ENCODE measurements at regions not wholly inside any gene's neighbourhood (a gene's known extent, or its start where the extent isn't known, plus 50 kb on each side); places are given as distances from the start of the nearest gene placed in this dataset.
"Not testable (repeated sequence)": the region's sequence is repeated elsewhere in the genome, so short reads cannot be mapped to it uniquely, and the experiment has no call there.

DNA sequence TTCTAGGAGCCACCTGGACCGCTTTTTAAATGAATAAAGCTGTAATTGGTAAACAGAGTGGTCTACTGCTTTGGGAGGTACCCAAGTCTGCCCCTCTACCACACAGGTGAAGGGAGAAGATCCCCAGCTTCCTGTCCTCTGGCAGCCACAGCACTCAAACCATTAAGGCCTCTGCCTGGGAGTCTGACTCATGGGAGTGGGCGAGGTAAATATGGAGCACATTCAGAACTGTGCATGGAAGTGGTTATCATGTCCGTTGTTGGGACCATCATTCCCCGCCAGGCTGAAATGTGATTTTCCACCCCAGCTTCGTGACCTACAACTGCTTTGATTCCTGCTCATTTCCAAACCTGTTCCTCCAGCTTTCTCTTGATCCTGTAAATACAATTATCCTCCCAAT, 59.5 kb upstream of the ALDH1B1 start:
- Histone ChIP-seq H3K9me3 (ENCODE audit: low read depth) (no peaks in the 10 kb centered on the region), H3K27ac (no peak overlapping the region), H3K27me3 (no peaks in the 10 kb centered on the region), H3K4me3 (no peak overlapping the region), H3K4me1 (ENCODE audit: low read depth) (no peaks in the 10 kb centered on the region), H3K36me3 (no peaks in the 10 kb centered on the region)
- no peak for DNase-seq (ENCODE audit: low read depth in 1 of 2, low spot score in 1 of 2)
- TF ChIP-seq, protein P1, sequence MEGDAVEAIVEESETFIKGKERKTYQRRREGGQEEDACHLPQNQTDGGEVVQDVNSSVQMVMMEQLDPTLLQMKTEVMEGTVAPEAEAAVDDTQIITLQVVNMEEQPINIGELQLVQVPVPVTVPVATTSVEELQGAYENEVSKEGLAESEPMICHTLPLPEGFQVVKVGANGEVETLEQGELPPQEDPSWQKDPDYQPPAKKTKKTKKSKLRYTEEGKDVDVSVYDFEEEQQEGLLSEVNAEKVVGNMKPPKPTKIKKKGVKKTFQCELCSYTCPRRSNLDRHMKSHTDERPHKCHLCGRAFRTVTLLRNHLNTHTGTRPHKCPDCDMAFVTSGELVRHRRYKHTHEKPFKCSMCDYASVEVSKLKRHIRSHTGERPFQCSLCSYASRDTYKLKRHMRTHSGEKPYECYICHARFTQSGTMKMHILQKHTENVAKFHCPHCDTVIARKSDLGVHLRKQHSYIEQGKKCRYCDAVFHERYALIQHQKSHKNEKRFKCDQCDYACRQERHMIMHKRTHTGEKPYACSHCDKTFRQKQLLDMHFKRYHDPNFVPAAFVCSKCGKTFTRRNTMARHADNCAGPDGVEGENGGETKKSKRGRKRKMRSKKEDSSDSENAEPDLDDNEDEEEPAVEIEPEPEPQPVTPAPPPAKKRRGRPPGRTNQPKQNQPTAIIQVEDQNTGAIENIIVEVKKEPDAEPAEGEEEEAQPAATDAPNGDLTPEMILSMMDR (IDR thresholded peaks at IDR 0.05; ENCODE audit: low read depth, low read length) = no peak

DNA sequence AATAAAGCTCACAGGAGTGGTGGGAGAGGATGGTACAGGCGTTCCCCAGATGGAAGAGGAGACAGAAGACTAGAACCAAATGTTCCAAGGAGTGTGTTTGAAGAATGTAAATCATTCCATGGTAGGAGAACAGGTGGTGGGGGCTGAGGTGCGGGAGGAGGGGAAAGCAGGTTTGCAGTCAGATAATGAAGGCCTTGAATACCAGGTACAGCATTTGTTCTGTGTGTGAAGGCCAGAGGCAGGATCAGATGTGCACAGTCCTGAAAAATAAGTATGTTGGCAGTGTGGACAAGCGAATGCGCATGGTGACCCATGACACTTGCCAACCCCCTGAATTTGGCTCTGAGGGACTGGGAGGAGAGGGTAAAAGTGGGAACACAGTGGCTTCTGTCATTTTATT, 59.9 kb upstream of the ALDH1B1 start:
- no peak overlapping the region for H3K4me3 ChIP-seq
- TF ChIP-seq, protein P1 (IDR thresholded peaks at IDR 0.05; ENCODE audit: low read depth, low read length) = no peak
- H3K4me1 ChIP-seq (ENCODE audit: low read depth) = no peaks in the 10 kb centered on the region

GRCh38 chr9:38331141-38331540, 61.4 kb upstream of the ALDH1B1 start:
- DNase-seq (ENCODE audit: low read depth in 1 of 2, low spot score in 1 of 2) = no peak
- no peaks in the 10 kb centered on the region for H3K4me1 ChIP-seq (ENCODE audit: low read depth)
- no peak overlapping the region for H3K27ac ChIP-seq
- no peaks in the 10 kb centered on the region for H3K36me3 ChIP-seq
- TF ChIP-seq, protein P1 (IDR thresholded peaks at IDR 0.05; ENCODE audit: low read depth, low read length) = no peak
- H3K4me3 ChIP-seq = no peak overlapping the region
- no peaks in the 10 kb centered on the region for H3K9me3 ChIP-seq (ENCODE audit: low read depth)
- H3K27me3 ChIP-seq = no peaks in the 10 kb centered on the region

More for the DNA sequence above, 59.9 kb upstream of the ALDH1B1 start:
- H3K36me3 ChIP-seq = no peaks in the 10 kb centered on the region
- no peaks in the 10 kb centered on the region for H3K9me3 ChIP-seq (ENCODE audit: low read depth)
- no peak for DNase-seq (ENCODE audit: low read depth in 1 of 2, low spot score in 1 of 2)
- no peaks in the 10 kb centered on the region for H3K27me3 ChIP-seq
- H3K27ac ChIP-seq = no peak overlapping the region

GRCh38 chr9:38329968-38330367, 62.5 kb upstream of the ALDH1B1 start:
- no peak for DNase-seq (ENCODE audit: low read depth in 1 of 2, low spot score in 1 of 2)
- H3K36me3 ChIP-seq = no peaks in the 10 kb centered on the region

DNA sequence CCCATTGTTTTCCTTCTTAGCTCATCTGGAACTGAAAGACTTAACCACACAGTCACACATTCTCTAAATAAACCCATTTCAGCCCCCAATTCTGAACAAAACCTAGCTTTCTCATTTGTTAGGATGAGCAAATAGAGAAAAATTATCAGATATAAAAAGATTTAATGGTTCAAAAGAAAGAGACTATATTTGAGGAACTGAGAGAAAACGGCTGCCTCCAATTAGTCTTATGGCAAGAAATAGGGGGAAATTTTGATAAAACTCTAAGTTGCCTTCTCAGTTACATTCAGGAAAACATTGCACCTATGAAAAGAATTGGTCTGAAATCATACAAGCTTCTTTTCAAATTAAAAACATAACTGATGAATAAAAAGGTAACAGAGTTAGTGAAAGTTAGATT, 63.7 kb upstream of the ALDH1B1 start:
- Histone ChIP-seq H3K9me3 (ENCODE audit: low read depth) (no peaks in the 10 kb centered on the region), H3K4me1 (ENCODE audit: low read depth) (no peaks in the 10 kb centered on the region), H3K27me3 (no peaks in the 10 kb centered on the region), H3K27ac (no peak overlapping the region), H3K36me3 (no peaks in the 10 kb centered on the region), H3K4me3 (no peak overlapping the region)
- DNase-seq (ENCODE audit: low read depth in 1 of 2, low spot score in 1 of 2) = no peak
- TF ChIP-seq, protein P1 (IDR thresholded peaks at IDR 0.05; ENCODE audit: low read depth, low read length) = no peak

More at GRCh38 chr9:38329968-38330367, 62.5 kb upstream of the ALDH1B1 start:
- Histone ChIP-seq H3K4me3 (no peak overlapping the region), H3K4me1 (ENCODE audit: low read depth) (no peaks in the 10 kb centered on the region), H3K27ac (no peak overlapping the region), H3K27me3 (no peaks in the 10 kb centered on the region), H3K9me3 (ENCODE audit: low read depth) (no peaks in the 10 kb centered on the region)
- TF ChIP-seq, protein P1 (IDR thresholded peaks at IDR 0.05; ENCODE audit: low read depth, low read length) = no peak

DNA sequence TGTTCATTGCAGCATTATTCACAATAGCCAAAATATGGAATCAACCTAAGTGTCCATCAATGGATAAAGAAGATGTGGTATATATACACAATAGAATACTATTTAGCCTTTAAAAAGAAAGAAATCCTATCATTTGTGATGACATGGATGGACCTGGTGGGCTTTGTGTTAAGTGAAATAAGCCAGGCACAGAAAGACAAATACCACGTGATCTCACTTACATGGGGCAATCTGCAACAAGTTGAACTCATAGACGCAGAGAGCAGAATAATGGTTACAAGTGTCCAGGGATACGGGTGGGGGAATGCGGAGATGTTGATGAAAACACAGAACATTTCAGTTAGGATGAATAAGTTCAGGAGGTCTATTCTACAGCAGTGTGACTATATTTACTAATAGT, 66.4 kb upstream of the ALDH1B1 start:
- no peak for DNase-seq (ENCODE audit: low read depth in 1 of 2, low spot score in 1 of 2)
- TF ChIP-seq, protein P1 (IDR thresholded peaks at IDR 0.05; ENCODE audit: low read depth, low read length) = no peak
- no peak overlapping the region for H3K4me3 ChIP-seq
- no peak overlapping the region for H3K27ac ChIP-seq
- no peaks in the 10 kb centered on the region for H3K36me3 ChIP-seq
- no peaks in the 10 kb centered on the region for H3K4me1 ChIP-seq (ENCODE audit: low read depth)
- no peaks in the 10 kb centered on the region for H3K9me3 ChIP-seq (ENCODE audit: low read depth)
- no peaks in the 10 kb centered on the region for H3K27me3 ChIP-seq

- H3K9me3 ChIP-seq (ENCODE audit: low read depth); H3K4me1 ChIP-seq (ENCODE audit: low read depth); H3K27ac ChIP-seq; H3K36me3 ChIP-seq; H3K4me3 ChIP-seq; DNase-seq (ENCODE audit: low read depth in 1 of 2, low spot score in 1 of 2); H3K27me3 ChIP-seq: not testable (repeated sequence)
These were observed 68.3 kb upstream of the ALDH1B1 start for GRCh38 chr9:38324213-38324612.
